Activated naive CD4-positive, alpha-beta T cell treated with anti-CD3 and anti-CD28 coated beads for 36 hours (primary cell): ENCODE measurements at regions not wholly inside any gene's neighbourhood (a gene's known extent, or its start where the extent isn't known, plus 50 kb on each side); places are given as distances from the start of the nearest gene placed in this dataset.

Source experiments
- CTCF ChIA-PET: fragments of 350-600 bp; sonication (Branson Sonifier 250); formaldehyde crosslinking; loops from one replicate; lab custom pipeline; 2021; ENCODE audit warnings: antibody characterized with exemption; lab: Charles Lee
- DNase-seq: peaks from one replicate; pipeline ENCODE4 v3.0.0-alpha.2; 2020
- H3K27ac Mint-ChIP-seq: one replicate; pipeline ENCODE4 v1.8.0; 2021; ENCODE audit warnings: mild to moderate bottlenecking, mixed read lengths
- H3K27me3 Mint-ChIP-seq: one replicate; pipeline ENCODE4 v1.8.0; 2021; ENCODE audit warnings: low read depth, mixed read lengths
- H3K36me3 Mint-ChIP-seq: one replicate; pipeline ENCODE4 v1.8.0; 2021; ENCODE audit warnings: low read depth, mixed read lengths
- H3K4me1 Mint-ChIP-seq: one replicate; pipeline ENCODE4 v1.8.0; 2021; ENCODE audit warnings: low read depth, mixed read lengths
- H3K4me3 Mint-ChIP-seq: one replicate; pipeline ENCODE4 v1.8.0; 2021; ENCODE audit warnings: mild to moderate bottlenecking, moderate library complexity, mixed read lengths
- H3K9me3 Mint-ChIP-seq: one replicate; pipeline ENCODE4 v1.8.0; 2021; ENCODE audit warnings: mixed read lengths
- intact Hi-C: fragments of 100-400 bp; cut with micrococcal nuclease; formaldehyde crosslinking; loops from one replicate; pipeline ENCODE4 v1.15.1; 2023

GRCh38 chr5:172553167-172553566 is 87.9 kb upstream of the NEURL1B start:
- no peak overlapping the region for H3K4me3 Mint-ChIP-seq
- CTCF ChIA-PET: no interaction called here
- no peaks in the 10 kb centered on the region for H3K27me3 Mint-ChIP-seq
- H3K36me3 Mint-ChIP-seq: no peaks in the 10 kb centered on the region
- no peak overlapping the region for H3K27ac Mint-ChIP-seq
- no peak for DNase-seq
- no peaks in the 10 kb centered on the region for H3K4me1 Mint-ChIP-seq
- no peaks in the 10 kb centered on the region for H3K9me3 Mint-ChIP-seq
- intact Hi-C loops: no loop called here

- no peaks in the 10 kb centered on the region for H3K9me3 Mint-ChIP-seq
- H3K36me3 Mint-ChIP-seq: no peaks in the 10 kb centered on the region
- H3K27ac Mint-ChIP-seq: no peak overlapping the region
- no peak overlapping the region for H3K4me3 Mint-ChIP-seq
- intact Hi-C loops: no loop called here
- DNase-seq: no peak
- CTCF ChIA-PET: no interaction called here
- H3K27me3 Mint-ChIP-seq: no peaks in the 10 kb centered on the region
- H3K4me1 Mint-ChIP-seq: no peaks in the 10 kb centered on the region
Observed at GRCh38 chr5:172550996-172551395, 90.1 kb upstream of the NEURL1B start.

GRCh38 chr5:172550096-172550765 is 90.8 kb upstream of the NEURL1B start:
- intact Hi-C loops: no loop called here
- no peaks in the 10 kb centered on the region for H3K27me3 Mint-ChIP-seq
- H3K4me1 Mint-ChIP-seq: no peaks in the 10 kb centered on the region
- CTCF ChIA-PET: no interaction called here
- H3K36me3 Mint-ChIP-seq: no peaks in the 10 kb centered on the region
- H3K27ac Mint-ChIP-seq: no peak overlapping the region
- no peak for DNase-seq
- no peaks in the 10 kb centered on the region for H3K9me3 Mint-ChIP-seq
- no peak overlapping the region for H3K4me3 Mint-ChIP-seq

GRCh38 chr5:172549696-172550095 is 91.4 kb upstream of the NEURL1B start:
- no peak for DNase-seq
- intact Hi-C loops: no loop called here
- Mint-ChIP-seq H3K27me3 (no peaks in the 10 kb centered on the region), H3K36me3 (no peaks in the 10 kb centered on the region), H3K9me3 (no peaks in the 10 kb centered on the region), H3K27ac (no peak overlapping the region), H3K4me3 (no peak overlapping the region), H3K4me1 (no peaks in the 10 kb centered on the region)
- CTCF ChIA-PET: no interaction called here

GRCh38 chr5:172548981-172549687 is 91.9 kb upstream of the NEURL1B start:
- Mint-ChIP-seq H3K27ac (no peak overlapping the region), H3K4me1 (no peaks in the 10 kb centered on the region), H3K27me3 (no peaks in the 10 kb centered on the region), H3K9me3 (no peaks in the 10 kb centered on the region), H3K36me3 (no peaks in the 10 kb centered on the region), H3K4me3 (no peak overlapping the region)
- CTCF ChIA-PET: no interaction called here
- DNase-seq: no peak
- intact Hi-C loops: no loop called here

GRCh38 chr5:172548311-172548731 is 92.7 kb upstream of the NEURL1B start:
- no peaks in the 10 kb centered on the region for H3K9me3 Mint-ChIP-seq
- CTCF ChIA-PET: no interaction called here

GRCh38 chr5:172546196-172546595 is 91.9 kb upstream of the SH3PXD2B start:
- no peak overlapping the region for H3K27ac Mint-ChIP-seq
- intact Hi-C loops: no loop called here
- H3K4me1 Mint-ChIP-seq: no peaks in the 10 kb centered on the region
- no peak overlapping the region for H3K4me3 Mint-ChIP-seq
- no peaks in the 10 kb centered on the region for H3K36me3 Mint-ChIP-seq
- DNase-seq: no peak
- no peaks in the 10 kb centered on the region for H3K27me3 Mint-ChIP-seq
- no peaks in the 10 kb centered on the region for H3K9me3 Mint-ChIP-seq
- CTCF ChIA-PET: no interaction called here

More at GRCh38 chr5:172548311-172548731, 92.7 kb upstream of the NEURL1B start:
- intact Hi-C loops: no loop called here
- H3K27me3 Mint-ChIP-seq: no peaks in the 10 kb centered on the region
- H3K36me3 Mint-ChIP-seq: no peaks in the 10 kb centered on the region
- no peaks in the 10 kb centered on the region for H3K4me1 Mint-ChIP-seq
- DNase-seq: no peak
- no peak overlapping the region for H3K27ac Mint-ChIP-seq
- no peak overlapping the region for H3K4me3 Mint-ChIP-seq

GRCh38 chr5:172545291-172545801 is 91.0 kb upstream of the SH3PXD2B start:
- intact Hi-C loops: no loop called here
- H3K27ac Mint-ChIP-seq: no peak overlapping the region
- no peak for DNase-seq
- CTCF ChIA-PET: no interaction called here
- H3K36me3 Mint-ChIP-seq: no peaks in the 10 kb centered on the region
- no peaks in the 10 kb centered on the region for H3K4me1 Mint-ChIP-seq
- H3K4me3 Mint-ChIP-seq: no peak overlapping the region
- H3K27me3 Mint-ChIP-seq: no peaks in the 10 kb centered on the region
- no peaks in the 10 kb centered on the region for H3K9me3 Mint-ChIP-seq

- H3K4me3 Mint-ChIP-seq: no peak overlapping the region
- H3K27me3 Mint-ChIP-seq: no peaks in the 10 kb centered on the region
- DNase-seq: no peak
- H3K4me1 Mint-ChIP-seq: no peaks in the 10 kb centered on the region
- CTCF ChIA-PET: interaction anchor here (1.1 kb wide), 1 partner anchor 153 kb away, joined by 3 read pairs; no protein-coding TSS in a partner anchor
- H3K36me3 Mint-ChIP-seq: no peaks in the 10 kb centered on the region
- no peak overlapping the region for H3K27ac Mint-ChIP-seq
- H3K9me3 Mint-ChIP-seq: no peaks in the 10 kb centered on the region
- intact Hi-C loops: no loop called here
Observed at GRCh38 chr5:172544371-172545095, 90.2 kb upstream of the SH3PXD2B start.

- Mint-ChIP-seq H3K4me3 (no peak overlapping the region), H3K4me1 (no peaks in the 10 kb centered on the region), H3K9me3 (no peaks in the 10 kb centered on the region), H3K36me3 (no peaks in the 10 kb centered on the region), H3K27ac (no peak overlapping the region), H3K27me3 (no peaks in the 10 kb centered on the region)
- CTCF ChIA-PET: interaction anchor here (1.1 kb wide), 1 partner anchor 154 kb away, joined by 3 read pairs; no protein-coding TSS in a partner anchor
- intact Hi-C loops: no loop called here
- no peak for DNase-seq
Observed at GRCh38 chr5:172543484-172544298, 89.4 kb upstream of the SH3PXD2B start.

GRCh38 chr5:172542651-172543131 is 88.4 kb upstream of the SH3PXD2B start:
- no peaks in the 10 kb centered on the region for H3K4me1 Mint-ChIP-seq
- H3K27me3 Mint-ChIP-seq: no peaks in the 10 kb centered on the region
- no peak overlapping the region for H3K4me3 Mint-ChIP-seq
- CTCF ChIA-PET: no interaction called here
- H3K27ac Mint-ChIP-seq: no peak overlapping the region
- no peak for DNase-seq
- intact Hi-C loops: no loop called here
- no peaks in the 10 kb centered on the region for H3K9me3 Mint-ChIP-seq
- no peaks in the 10 kb centered on the region for H3K36me3 Mint-ChIP-seq

GRCh38 chr5:172541773-172542136 is 87.4 kb upstream of the SH3PXD2B start:
- Mint-ChIP-seq H3K4me3 (no peak overlapping the region), H3K27me3 (no peaks in the 10 kb centered on the region), H3K4me1 (no peaks in the 10 kb centered on the region), H3K36me3 (no peaks in the 10 kb centered on the region), H3K27ac (no peak overlapping the region), H3K9me3 (no peaks in the 10 kb centered on the region)
- DNase-seq: no peak
- CTCF ChIA-PET: interaction anchor here (0.9 kb wide), 1 partner anchor 22 kb away, joined by 3 read pairs; no protein-coding TSS in a partner anchor
- intact Hi-C loops: no loop called here
